Loucy (cell line): ENCODE measurements at regions not wholly inside any gene's neighbourhood (a gene's known extent, or its start where the extent isn't known, plus 50 kb on each side); places are given as distances from the start of the nearest gene placed in this dataset.

Experiments
- EZH2phosphoT487 ChIP-seq: fragments of 200-600 bp; IDR thresholded peaks from 2 replicates; pipeline ENCODE4 v1.6.1; 2018; ENCODE audit warnings: antibody characterized with exemption, mild to moderate bottlenecking, moderate library complexity, borderline replicate concordance
- TF ChIP-seq, protein P1 (sequence below): fragments of 200-600 bp; sonication (generic); conservative IDR thresholded peaks from 2 replicates; pipeline ENCODE4 v1.5.1; 2014; ENCODE audit warnings: mild to moderate bottlenecking, antibody characterized with exemption, low read length

DNA sequence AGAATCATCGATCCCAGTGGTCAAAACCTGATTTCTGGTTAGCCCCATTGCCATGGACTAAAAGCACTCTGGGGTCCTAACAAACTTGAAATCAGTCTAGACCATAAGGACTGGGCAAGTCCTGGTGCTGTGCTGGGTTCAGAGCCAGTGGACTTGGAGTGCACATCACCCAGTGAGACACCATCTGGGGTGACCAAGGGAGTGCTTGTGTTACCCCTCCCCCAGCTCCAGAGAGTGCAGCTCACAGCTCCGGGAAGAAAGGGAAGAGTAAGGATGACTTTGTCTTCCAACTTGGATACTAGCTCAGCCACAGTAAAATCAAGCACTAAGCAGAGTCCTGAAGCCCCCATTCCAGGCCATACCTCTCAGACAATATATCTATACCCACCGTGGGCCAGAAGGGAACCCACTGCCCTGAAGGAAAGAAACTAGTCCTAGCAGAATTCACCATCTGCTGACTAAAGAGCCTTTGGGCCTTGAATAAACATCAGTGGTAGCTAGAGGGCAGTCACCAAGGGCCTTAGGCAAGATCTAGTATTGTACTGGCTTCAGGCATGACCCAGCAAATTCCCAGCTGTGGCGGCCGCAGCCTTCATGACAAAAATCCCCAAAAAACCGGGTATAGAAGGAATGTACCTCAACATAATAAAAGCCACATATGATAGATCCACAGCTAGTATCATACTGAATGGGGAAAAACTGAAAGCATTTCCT is 153.5 kb upstream of the OGFRL1 start:
- TF ChIP-seq, protein P1, sequence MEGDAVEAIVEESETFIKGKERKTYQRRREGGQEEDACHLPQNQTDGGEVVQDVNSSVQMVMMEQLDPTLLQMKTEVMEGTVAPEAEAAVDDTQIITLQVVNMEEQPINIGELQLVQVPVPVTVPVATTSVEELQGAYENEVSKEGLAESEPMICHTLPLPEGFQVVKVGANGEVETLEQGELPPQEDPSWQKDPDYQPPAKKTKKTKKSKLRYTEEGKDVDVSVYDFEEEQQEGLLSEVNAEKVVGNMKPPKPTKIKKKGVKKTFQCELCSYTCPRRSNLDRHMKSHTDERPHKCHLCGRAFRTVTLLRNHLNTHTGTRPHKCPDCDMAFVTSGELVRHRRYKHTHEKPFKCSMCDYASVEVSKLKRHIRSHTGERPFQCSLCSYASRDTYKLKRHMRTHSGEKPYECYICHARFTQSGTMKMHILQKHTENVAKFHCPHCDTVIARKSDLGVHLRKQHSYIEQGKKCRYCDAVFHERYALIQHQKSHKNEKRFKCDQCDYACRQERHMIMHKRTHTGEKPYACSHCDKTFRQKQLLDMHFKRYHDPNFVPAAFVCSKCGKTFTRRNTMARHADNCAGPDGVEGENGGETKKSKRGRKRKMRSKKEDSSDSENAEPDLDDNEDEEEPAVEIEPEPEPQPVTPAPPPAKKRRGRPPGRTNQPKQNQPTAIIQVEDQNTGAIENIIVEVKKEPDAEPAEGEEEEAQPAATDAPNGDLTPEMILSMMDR = no peak
- no peak for TF ChIP-seq EZH2phosphoT487
